ENCODE measurements at regions not wholly inside any gene's neighbourhood (a gene's known extent, or its start where the extent isn't known, plus 50 kb on each side); places are given as distances from the start of the nearest gene placed in this dataset.

DNA sequence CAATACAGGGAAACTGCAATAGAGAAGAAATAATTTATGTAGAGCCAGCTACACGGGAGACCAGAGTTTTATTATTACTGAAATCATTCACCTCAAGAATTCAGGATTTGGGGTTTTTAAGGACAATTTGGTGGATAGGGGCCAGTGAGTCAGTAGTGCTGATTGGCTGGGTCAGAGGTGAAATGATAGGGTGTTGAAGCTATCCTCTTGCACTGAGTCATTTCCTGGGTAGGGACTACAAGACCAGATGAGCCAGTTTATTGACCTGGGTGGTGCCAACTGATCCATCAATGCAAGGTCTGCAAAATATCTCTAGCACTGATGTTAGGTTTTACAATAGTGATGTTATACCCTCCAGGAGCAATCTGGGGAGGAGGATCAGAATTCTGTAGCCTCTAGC is 486.3 kb downstream of the LRIG3 start:
- TF ChIP-seq, protein P1, sequence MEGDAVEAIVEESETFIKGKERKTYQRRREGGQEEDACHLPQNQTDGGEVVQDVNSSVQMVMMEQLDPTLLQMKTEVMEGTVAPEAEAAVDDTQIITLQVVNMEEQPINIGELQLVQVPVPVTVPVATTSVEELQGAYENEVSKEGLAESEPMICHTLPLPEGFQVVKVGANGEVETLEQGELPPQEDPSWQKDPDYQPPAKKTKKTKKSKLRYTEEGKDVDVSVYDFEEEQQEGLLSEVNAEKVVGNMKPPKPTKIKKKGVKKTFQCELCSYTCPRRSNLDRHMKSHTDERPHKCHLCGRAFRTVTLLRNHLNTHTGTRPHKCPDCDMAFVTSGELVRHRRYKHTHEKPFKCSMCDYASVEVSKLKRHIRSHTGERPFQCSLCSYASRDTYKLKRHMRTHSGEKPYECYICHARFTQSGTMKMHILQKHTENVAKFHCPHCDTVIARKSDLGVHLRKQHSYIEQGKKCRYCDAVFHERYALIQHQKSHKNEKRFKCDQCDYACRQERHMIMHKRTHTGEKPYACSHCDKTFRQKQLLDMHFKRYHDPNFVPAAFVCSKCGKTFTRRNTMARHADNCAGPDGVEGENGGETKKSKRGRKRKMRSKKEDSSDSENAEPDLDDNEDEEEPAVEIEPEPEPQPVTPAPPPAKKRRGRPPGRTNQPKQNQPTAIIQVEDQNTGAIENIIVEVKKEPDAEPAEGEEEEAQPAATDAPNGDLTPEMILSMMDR (IDR thresholded peaks at IDR 0.05; ENCODE audit: low read depth, low read length), result no peak
- TF ChIP-seq EZH2phosphoT487 (IDR thresholded peaks at IDR 0.05; ENCODE audit: low read depth), result no peak
